ENCODE measurements at regions not wholly inside any gene's neighbourhood (a gene's known extent, or its start where the extent isn't known, plus 50 kb on each side); places are given as distances from the start of the nearest gene placed in this dataset.

DNA sequence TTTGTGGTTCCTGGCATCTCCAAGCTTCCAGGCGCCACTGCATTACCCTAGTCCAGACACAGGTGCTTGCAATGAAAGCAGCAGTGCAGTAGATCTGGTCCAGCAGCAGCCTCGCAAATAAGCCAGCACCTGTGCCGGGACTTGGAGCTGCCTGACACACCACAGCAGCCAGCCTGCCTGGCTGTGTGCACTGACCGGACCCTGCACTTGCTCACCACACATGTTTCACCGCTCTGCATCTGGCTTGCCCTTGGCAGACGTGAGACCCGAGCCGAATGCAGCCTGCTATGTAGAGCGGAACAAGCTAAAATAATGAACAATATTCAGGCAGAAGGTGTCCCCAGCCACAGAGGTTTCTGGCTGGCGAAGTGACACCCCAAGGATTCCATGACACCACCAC is 123.6 kb upstream of the POM121L12 start:
- no peak for FAIRE-seq
- Histone ChIP-seq H2BK5ac (ENCODE audit: low read depth, low read length) (no peak overlapping the region), H3K23ac (ENCODE audit: insufficient read length) (no peak overlapping the region), H3K56ac (replicated peaks; ENCODE audit: insufficient read length, low read depth, low read length) (no peak overlapping the region), H2AK5ac (ENCODE audit: low read depth, low read length) (no peak overlapping the region), H2BK12ac (ENCODE audit: low read depth, low read length) (no peak overlapping the region), H3K79me2 (ENCODE audit: control insufficient read depth in 1 of 2, insufficient read depth in 2 of 2, low read length in 2 of 2) (no peaks in the 10 kb centered on the region), H2BK120ac (replicated peaks; ENCODE audit: low read depth, low read length) (no peak overlapping the region), H4K8ac (ENCODE audit: extremely low read depth, insufficient read depth, low read length) (no peak overlapping the region), H4K20me1 (replicated peaks in 1 of 2; ENCODE audit: control insufficient read depth in 1 of 2, insufficient read depth in 2 of 2, low read length in 2 of 2) (no peaks in the 10 kb centered on the region), H3K27me3 (replicated peaks in 1 of 4; ENCODE audit: control insufficient read depth in 3 of 4, extremely low read depth in 1 of 4, insufficient read depth in 3 of 4, low read length in 3 of 4) (no peaks in the 10 kb centered on the region), H3K4me2 (ENCODE audit: insufficient read depth in 1 of 2, low read depth in 2 of 2, low read length in 2 of 2) (no peak overlapping the region), H2AFZ (ENCODE audit: low read length) (no peak overlapping the region), H3K36me3 (ENCODE audit: control insufficient read depth in 2 of 4, insufficient read depth in 4 of 4, low read length in 3 of 4) (no peaks in the 10 kb centered on the region), H3K27ac (ENCODE audit: low read depth, low read length) (no peak overlapping the region), H3K9me3 (ENCODE audit: insufficient read depth in 2 of 2, low read depth in 1 of 2, low read length in 1 of 2) (peaks cover 13 to 16% of the 10 kb centered on the region in 2 experiments), H3K79me1 (ENCODE audit: low read depth, low read length) (no peaks in the 10 kb centered on the region), H3K4me3 (ENCODE audit: extremely low read depth in 1 of 4, insufficient read depth in 2 of 4, low read depth in 3 of 4, low read length in 4 of 4) (no peak overlapping the region), H3K14ac (ENCODE audit: insufficient read length) (no peak overlapping the region), H3K4me1 (replicated peaks in 1 of 4; ENCODE audit: control insufficient read depth in 3 of 4, insufficient read depth in 4 of 4, low read length in 3 of 4) (no peaks in the 10 kb centered on the region; a peak in 1 of 7 replicates), H3K23me2 (ENCODE audit: low read depth, low read length) (no peaks in the 10 kb centered on the region), H2BK15ac (ENCODE audit: low read length) (no peak overlapping the region), H4K91ac (replicated peaks; ENCODE audit: insufficient read length, low read length) (no peak overlapping the region), H3K9ac (replicated peaks in 1 of 4; ENCODE audit: extremely low read depth in 1 of 4, low read depth in 3 of 4, low read length in 3 of 4) (no peak overlapping the region), H4K5ac (ENCODE audit: insufficient read length, low read depth, low read length) (no peak overlapping the region), H2BK20ac (ENCODE audit: low read length) (no peak overlapping the region), H3K18ac (ENCODE audit: extremely low read depth, low read length) (no peak overlapping the region), H3K4ac (replicated peaks; ENCODE audit: insufficient read length, low read depth, low read length) (no peak overlapping the region)
- DNase-seq (ENCODE audit: low read depth in 1 of 2, low spot score in 2 of 2): no peak
- WGBS, 2 experiments (ENCODE audit: extremely low coverage in 1 of 2, insufficient coverage in 1 of 2, insufficient read length in 1 of 2, insufficient replicate concordance in 2 of 2, low coverage in 1 of 2, low lambda C conversion rate in 2 of 2, missing lambda C conversion rate in 1 of 2): 94% methylated on average over 10 of the region's 10 CpGs; no CpG with 5 or more reads in 1 of the 2 experiments
- TF ChIP-seq RFX5 (IDR thresholded peaks at IDR 0.05; ENCODE audit: borderline replicate concordance, low read depth, low read length): no peak
- TF ChIP-seq GTF2F1 (IDR thresholded peaks at IDR 0.05; ENCODE audit: borderline replicate concordance, low read depth, low read length): no peak
- no peak for TF ChIP-seq SAP30 (IDR thresholded peaks at IDR 0.05; ENCODE audit: insufficient read depth, insufficient replicate concordance, low read length)
- no peak for TF ChIP-seq SP4 (IDR thresholded peaks at IDR 0.05; ENCODE audit: low read length)
- no peak for TF ChIP-seq MAFK (IDR thresholded peaks at IDR 0.05; ENCODE audit: low read depth, low read length)
- TF ChIP-seq CHD1 (IDR thresholded peaks at IDR 0.05; ENCODE audit: low read depth, low read length): no peak
- no peak for TF ChIP-seq KDM4A (IDR thresholded peaks at IDR 0.05; ENCODE audit: low read depth, low read length, severe bottlenecking)
- no peak for TF ChIP-seq POLR2AphosphoS5 (IDR thresholded peaks at IDR 0.05; ENCODE audit: low read depth, low read length)
- ChIA-PET CTCF (ENCODE audit: partially characterized antibody) (interaction anchor here (0.6 kb wide), 1 partner anchor 24 kb away, joined by 3 read pairs; no protein-coding TSS in a partner anchor), POLR2A (ENCODE audit: partially characterized antibody) (no interaction called here)

All from H1 (cell line).